Loucy (cell line): ENCODE measurements at regions not wholly inside any gene's neighbourhood (a gene's known extent, or its start where the extent isn't known, plus 50 kb on each side); places are given as distances from the start of the nearest gene placed in this dataset.

Experiments used
- H2AFZ ChIP-seq: fragments of 200-600 bp; sonication (generic); 2 replicates; pipeline ENCODE4 v1.6.0; 2016; ENCODE audit warnings: antibody characterized with exemption, mild to moderate bottlenecking, low read length, moderate library complexity
- H3F3A ChIP-seq: fragments of 200-600 bp; 2 replicates; pipeline ENCODE4 v1.6.0; 2016; ENCODE audit warnings: antibody characterized with exemption, low read depth, mild to moderate bottlenecking
- H3K27me3 ChIP-seq: fragments of 200-600 bp; sonication (generic); 2 replicates; pipeline ENCODE4 v1.6.1; 2014; ENCODE audit warnings: low read length, mild to moderate bottlenecking; ENCODE audit not compliant: insufficient read depth, poor library complexity, severe bottlenecking
- H3K36me3 ChIP-seq: fragments of 200-600 bp; sonication (generic); 2 replicates; pipeline ENCODE4 v1.6.1; 2016; ENCODE audit warnings: low read length; ENCODE audit not compliant: insufficient read depth
- H3K4me1 ChIP-seq: fragments of 200-600 bp; sonication (generic); 2 replicates; pipeline ENCODE4 v1.5.1; 2014; ENCODE audit warnings: low read length, mild to moderate bottlenecking; ENCODE audit not compliant: insufficient read depth, poor library complexity, severe bottlenecking
- H3K4me2 ChIP-seq: fragments of 200-600 bp; sonication (generic); 2 replicates; pipeline ENCODE4 v1.6.0; 2014; ENCODE audit warnings: antibody characterized with exemption, low read length, low read depth, mild to moderate bottlenecking; ENCODE audit not compliant: poor library complexity, severe bottlenecking
- H3K4me3 ChIP-seq: fragments of 200-600 bp; sonication (generic); 2 replicates; pipeline ENCODE4 v1.5.1; 2014; ENCODE audit warnings: low read length, mild to moderate bottlenecking, mixed read lengths; ENCODE audit not compliant: poor library complexity, severe bottlenecking
- H3K79me2 ChIP-seq: fragments of 200-600 bp; sonication (generic); 2 replicates; pipeline ENCODE4 v1.6.1; 2014; ENCODE audit warnings: low read length; ENCODE audit not compliant: insufficient read depth
- H3K9ac ChIP-seq: fragments of 200-600 bp; sonication (generic); 2 replicates; pipeline ENCODE4 v1.6.0; 2014; ENCODE audit warnings: mild to moderate bottlenecking, low read depth, low read length, moderate library complexity; ENCODE audit not compliant: poor library complexity, severe bottlenecking
- H3K9me2 ChIP-seq: fragments of 200-600 bp; sonication (generic); replicated peaks from 2 replicates; pipeline ENCODE4 v1.6.1; 2016; ENCODE audit warnings: low read depth, low read length, mixed read lengths
- H3K9me3 ChIP-seq: fragments of 200-600 bp; sonication (generic); 2 replicates; pipeline ENCODE4 v1.6.1; 2014; ENCODE audit warnings: mild to moderate bottlenecking, antibody characterized with exemption, low read length, low read depth; ENCODE audit not compliant: insufficient read depth
- H4K20me1 ChIP-seq: fragments of 200-600 bp; sonication (generic); 2 replicates; pipeline ENCODE4 v1.6.0; 2014; ENCODE audit warnings: antibody characterized with exemption, low read length, mild to moderate bottlenecking; ENCODE audit not compliant: insufficient read depth, poor library complexity, severe bottlenecking
- CTCF ChIP-seq: fragments of 200-600 bp; sonication (generic); conservative IDR thresholded peaks from 2 replicates; pipeline ENCODE4 v1.5.1; 2014; ENCODE audit warnings: mild to moderate bottlenecking, antibody characterized with exemption, low read length
- EZH2phosphoT487 ChIP-seq: fragments of 200-600 bp; IDR thresholded peaks from 2 replicates; pipeline ENCODE4 v1.6.1; 2018; ENCODE audit warnings: antibody characterized with exemption, mild to moderate bottlenecking, moderate library complexity, borderline replicate concordance

DNA sequence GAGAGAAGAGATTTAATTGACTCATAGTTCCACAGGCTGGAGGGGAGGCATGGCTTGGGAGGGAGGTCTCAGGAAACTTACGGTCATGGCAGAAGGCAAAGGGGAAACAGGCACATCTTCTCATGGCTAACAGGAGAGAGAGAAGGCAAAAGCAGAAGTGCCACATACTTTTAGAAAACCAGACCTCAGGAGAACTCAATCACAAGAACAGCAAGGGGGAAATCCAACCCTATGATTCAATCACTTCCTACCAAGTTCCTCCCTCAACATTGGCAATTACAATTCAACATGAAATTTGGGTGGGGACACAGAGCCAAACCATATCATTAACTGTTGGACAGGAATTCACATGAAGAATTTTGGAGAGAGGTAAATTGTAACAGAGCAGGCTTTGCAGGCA, 485.3 kb upstream of the PITX2 start:
- no peak overlapping the region for H3K4me2 ChIP-seq
- no peaks in the 10 kb centered on the region for H3K27me3 ChIP-seq
- H4K20me1 ChIP-seq = no peaks in the 10 kb centered on the region
- H3K9me3 ChIP-seq = no peaks in the 10 kb centered on the region
- H3K4me1 ChIP-seq = no peaks in the 10 kb centered on the region
- H3K79me2 ChIP-seq = no peaks in the 10 kb centered on the region
- H3F3A ChIP-seq = no peaks in the 10 kb centered on the region
- no peak overlapping the region for H3K9ac ChIP-seq
- no peaks in the 10 kb centered on the region for H3K9me2 ChIP-seq
- H2AFZ ChIP-seq = no peak overlapping the region
- no peaks in the 10 kb centered on the region for H3K36me3 ChIP-seq
- TF ChIP-seq CTCF = no peak
- no peak for TF ChIP-seq EZH2phosphoT487
- H3K4me3 ChIP-seq = no peak overlapping the region

DNA sequence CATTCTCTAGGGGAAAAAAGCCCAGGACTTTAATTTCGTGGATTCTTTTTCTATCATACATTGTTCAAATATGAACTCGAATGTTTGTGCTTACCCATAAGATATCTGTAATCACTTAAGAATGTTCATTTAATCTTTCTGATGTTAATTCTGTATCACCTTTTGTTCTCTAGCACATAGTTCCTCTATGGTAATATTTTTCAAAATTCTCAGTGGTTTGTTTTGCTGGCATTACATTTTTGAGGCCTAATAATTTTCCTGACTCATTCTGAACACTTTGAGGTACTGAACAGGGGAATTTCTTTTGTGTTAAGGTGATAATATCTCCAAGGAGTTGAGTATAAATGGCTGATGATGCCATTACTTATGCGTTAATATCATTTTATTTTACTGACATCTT, 490.7 kb upstream of the PITX2 start:
- H3K4me1 ChIP-seq = no peaks in the 10 kb centered on the region
- no peak overlapping the region for H3K4me2 ChIP-seq
- no peak overlapping the region for H2AFZ ChIP-seq
- no peaks in the 10 kb centered on the region for H3K79me2 ChIP-seq
- no peaks in the 10 kb centered on the region for H3K9me3 ChIP-seq
- no peaks in the 10 kb centered on the region for H3K36me3 ChIP-seq
- H3K9ac ChIP-seq = no peak overlapping the region
- no peaks in the 10 kb centered on the region for H3F3A ChIP-seq
- TF ChIP-seq EZH2phosphoT487 = no peak
- TF ChIP-seq CTCF = no peak
- no peak overlapping the region for H3K4me3 ChIP-seq
- no peaks in the 10 kb centered on the region for H4K20me1 ChIP-seq
- no peaks in the 10 kb centered on the region for H3K9me2 ChIP-seq
- H3K27me3 ChIP-seq = no peaks in the 10 kb centered on the region

GRCh38 chr4:111115881-111116280, 493.0 kb upstream of the PITX2 start:
- Histone ChIP-seq H3K4me3 (no peak overlapping the region), H3K27me3 (no peaks in the 10 kb centered on the region), H3K9me2 (no peaks in the 10 kb centered on the region), H3K9ac (no peak overlapping the region), H3K36me3 (no peaks in the 10 kb centered on the region), H4K20me1 (no peaks in the 10 kb centered on the region), H2AFZ (no peak overlapping the region), H3K79me2 (no peaks in the 10 kb centered on the region), H3F3A (no peaks in the 10 kb centered on the region), H3K4me1 (peaks cover 4% of the 10 kb centered on the region), H3K9me3 (no peaks in the 10 kb centered on the region), H3K4me2 (no peak overlapping the region)
- TF ChIP-seq EZH2phosphoT487 = no peak
- no peak for TF ChIP-seq CTCF
